ENCODE measurements at regions not wholly inside any gene's neighbourhood (a gene's known extent, or its start where the extent isn't known, plus 50 kb on each side); places are given as distances from the start of the nearest gene placed in this dataset.

- TF ChIP-seq, protein P1, sequence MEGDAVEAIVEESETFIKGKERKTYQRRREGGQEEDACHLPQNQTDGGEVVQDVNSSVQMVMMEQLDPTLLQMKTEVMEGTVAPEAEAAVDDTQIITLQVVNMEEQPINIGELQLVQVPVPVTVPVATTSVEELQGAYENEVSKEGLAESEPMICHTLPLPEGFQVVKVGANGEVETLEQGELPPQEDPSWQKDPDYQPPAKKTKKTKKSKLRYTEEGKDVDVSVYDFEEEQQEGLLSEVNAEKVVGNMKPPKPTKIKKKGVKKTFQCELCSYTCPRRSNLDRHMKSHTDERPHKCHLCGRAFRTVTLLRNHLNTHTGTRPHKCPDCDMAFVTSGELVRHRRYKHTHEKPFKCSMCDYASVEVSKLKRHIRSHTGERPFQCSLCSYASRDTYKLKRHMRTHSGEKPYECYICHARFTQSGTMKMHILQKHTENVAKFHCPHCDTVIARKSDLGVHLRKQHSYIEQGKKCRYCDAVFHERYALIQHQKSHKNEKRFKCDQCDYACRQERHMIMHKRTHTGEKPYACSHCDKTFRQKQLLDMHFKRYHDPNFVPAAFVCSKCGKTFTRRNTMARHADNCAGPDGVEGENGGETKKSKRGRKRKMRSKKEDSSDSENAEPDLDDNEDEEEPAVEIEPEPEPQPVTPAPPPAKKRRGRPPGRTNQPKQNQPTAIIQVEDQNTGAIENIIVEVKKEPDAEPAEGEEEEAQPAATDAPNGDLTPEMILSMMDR (optimal IDR thresholded peaks at IDR 0.05 in 1 of 3, IDR thresholded peaks at IDR 0.05 in 1 of 3, conservative IDR thresholded peaks at IDR 0.05 in 1 of 3; ENCODE audit: extremely low read depth in 1 of 3, insufficient read depth in 2 of 3, low read length in 3 of 3): no peak
- no peak for TF ChIP-seq EZH2 (IDR thresholded peaks at IDR 0.05; ENCODE audit: low read length)
Measured at GRCh38 chr5:105708442-105708841, 1962.3 kb downstream of the EFNA5 start.
